HL-60 (cell line): ENCODE measurements at regions not wholly inside any gene's neighbourhood (a gene's known extent, or its start where the extent isn't known, plus 50 kb on each side); places are given as distances from the start of the nearest gene placed in this dataset.

ENCODE experiments used
- POLR2AphosphoS5 ChIP-seq: IDR thresholded peaks from 2 replicates; pipeline ENCODE4 v1.6.1; 2012; ENCODE audit warnings: low read depth
- TF ChIP-seq, protein P1 (sequence below): IDR thresholded peaks from one replicate; pipeline ENCODE4 v1.5.1; 2011; ENCODE audit warnings: low read length, control low read depth, inconsistent platforms; ENCODE audit not compliant: insufficient read depth
- TF ChIP-seq, protein P2 (sequence below): IDR thresholded peaks from 2 replicates; pipeline ENCODE4 v1.6.1; 2012; ENCODE audit warnings: low read depth; ENCODE audit not compliant: insufficient replicate concordance

DNA sequence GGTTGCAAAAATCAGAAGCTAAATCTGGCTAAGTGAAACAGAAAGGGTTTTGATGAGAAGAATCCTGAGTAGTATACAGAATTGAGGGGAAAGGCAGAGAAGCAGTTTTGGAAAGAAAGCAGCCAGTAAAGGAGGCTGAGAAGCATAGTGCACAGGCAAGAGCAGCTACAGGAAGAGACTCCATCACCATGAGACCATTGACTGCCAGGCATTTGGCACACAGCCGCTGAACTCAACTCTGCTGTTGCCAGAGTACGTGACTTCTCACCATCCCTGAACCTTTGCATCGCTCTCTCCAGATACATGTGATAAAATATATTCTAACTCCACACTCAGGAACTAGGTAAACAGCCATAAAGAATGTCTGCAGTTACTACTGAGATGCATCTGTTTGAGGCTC, 128.3 kb upstream of the C1orf21 start:
- TF ChIP-seq, protein P1, sequence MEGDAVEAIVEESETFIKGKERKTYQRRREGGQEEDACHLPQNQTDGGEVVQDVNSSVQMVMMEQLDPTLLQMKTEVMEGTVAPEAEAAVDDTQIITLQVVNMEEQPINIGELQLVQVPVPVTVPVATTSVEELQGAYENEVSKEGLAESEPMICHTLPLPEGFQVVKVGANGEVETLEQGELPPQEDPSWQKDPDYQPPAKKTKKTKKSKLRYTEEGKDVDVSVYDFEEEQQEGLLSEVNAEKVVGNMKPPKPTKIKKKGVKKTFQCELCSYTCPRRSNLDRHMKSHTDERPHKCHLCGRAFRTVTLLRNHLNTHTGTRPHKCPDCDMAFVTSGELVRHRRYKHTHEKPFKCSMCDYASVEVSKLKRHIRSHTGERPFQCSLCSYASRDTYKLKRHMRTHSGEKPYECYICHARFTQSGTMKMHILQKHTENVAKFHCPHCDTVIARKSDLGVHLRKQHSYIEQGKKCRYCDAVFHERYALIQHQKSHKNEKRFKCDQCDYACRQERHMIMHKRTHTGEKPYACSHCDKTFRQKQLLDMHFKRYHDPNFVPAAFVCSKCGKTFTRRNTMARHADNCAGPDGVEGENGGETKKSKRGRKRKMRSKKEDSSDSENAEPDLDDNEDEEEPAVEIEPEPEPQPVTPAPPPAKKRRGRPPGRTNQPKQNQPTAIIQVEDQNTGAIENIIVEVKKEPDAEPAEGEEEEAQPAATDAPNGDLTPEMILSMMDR: no peak
- no peak for TF ChIP-seq POLR2AphosphoS5
- TF ChIP-seq, protein P2, sequence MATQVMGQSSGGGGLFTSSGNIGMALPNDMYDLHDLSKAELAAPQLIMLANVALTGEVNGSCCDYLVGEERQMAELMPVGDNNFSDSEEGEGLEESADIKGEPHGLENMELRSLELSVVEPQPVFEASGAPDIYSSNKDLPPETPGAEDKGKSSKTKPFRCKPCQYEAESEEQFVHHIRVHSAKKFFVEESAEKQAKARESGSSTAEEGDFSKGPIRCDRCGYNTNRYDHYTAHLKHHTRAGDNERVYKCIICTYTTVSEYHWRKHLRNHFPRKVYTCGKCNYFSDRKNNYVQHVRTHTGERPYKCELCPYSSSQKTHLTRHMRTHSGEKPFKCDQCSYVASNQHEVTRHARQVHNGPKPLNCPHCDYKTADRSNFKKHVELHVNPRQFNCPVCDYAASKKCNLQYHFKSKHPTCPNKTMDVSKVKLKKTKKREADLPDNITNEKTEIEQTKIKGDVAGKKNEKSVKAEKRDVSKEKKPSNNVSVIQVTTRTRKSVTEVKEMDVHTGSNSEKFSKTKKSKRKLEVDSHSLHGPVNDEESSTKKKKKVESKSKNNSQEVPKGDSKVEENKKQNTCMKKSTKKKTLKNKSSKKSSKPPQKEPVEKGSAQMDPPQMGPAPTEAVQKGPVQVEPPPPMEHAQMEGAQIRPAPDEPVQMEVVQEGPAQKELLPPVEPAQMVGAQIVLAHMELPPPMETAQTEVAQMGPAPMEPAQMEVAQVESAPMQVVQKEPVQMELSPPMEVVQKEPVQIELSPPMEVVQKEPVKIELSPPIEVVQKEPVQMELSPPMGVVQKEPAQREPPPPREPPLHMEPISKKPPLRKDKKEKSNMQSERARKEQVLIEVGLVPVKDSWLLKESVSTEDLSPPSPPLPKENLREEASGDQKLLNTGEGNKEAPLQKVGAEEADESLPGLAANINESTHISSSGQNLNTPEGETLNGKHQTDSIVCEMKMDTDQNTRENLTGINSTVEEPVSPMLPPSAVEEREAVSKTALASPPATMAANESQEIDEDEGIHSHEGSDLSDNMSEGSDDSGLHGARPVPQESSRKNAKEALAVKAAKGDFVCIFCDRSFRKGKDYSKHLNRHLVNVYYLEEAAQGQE: no peak
